ENCODE measurements at regions not wholly inside any gene's neighbourhood (a gene's known extent, or its start where the extent isn't known, plus 50 kb on each side); places are given as distances from the start of the nearest gene placed in this dataset.

DNA sequence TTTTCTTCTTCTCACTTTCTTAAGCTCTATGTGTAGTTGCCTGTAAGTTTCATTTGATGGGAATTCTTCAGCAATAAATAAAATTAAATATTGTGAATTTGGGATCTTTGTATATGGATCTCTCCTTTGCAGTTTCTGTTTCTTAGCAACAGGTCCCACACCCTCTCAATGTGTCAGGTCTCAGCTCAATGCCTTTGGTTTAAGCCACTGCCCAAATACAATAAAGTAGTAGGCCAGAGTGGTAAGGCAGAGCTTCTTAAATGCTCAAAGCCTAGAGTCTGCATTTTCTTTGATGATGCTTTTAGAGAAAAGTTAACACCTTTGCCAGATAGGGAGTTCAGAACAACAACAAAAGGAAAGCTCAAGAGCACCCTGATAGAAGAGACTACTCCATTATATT, 343.7 kb downstream of the NSUN3 start:
- TF ChIP-seq, protein P1, sequence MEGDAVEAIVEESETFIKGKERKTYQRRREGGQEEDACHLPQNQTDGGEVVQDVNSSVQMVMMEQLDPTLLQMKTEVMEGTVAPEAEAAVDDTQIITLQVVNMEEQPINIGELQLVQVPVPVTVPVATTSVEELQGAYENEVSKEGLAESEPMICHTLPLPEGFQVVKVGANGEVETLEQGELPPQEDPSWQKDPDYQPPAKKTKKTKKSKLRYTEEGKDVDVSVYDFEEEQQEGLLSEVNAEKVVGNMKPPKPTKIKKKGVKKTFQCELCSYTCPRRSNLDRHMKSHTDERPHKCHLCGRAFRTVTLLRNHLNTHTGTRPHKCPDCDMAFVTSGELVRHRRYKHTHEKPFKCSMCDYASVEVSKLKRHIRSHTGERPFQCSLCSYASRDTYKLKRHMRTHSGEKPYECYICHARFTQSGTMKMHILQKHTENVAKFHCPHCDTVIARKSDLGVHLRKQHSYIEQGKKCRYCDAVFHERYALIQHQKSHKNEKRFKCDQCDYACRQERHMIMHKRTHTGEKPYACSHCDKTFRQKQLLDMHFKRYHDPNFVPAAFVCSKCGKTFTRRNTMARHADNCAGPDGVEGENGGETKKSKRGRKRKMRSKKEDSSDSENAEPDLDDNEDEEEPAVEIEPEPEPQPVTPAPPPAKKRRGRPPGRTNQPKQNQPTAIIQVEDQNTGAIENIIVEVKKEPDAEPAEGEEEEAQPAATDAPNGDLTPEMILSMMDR (optimal IDR thresholded peaks at IDR 0.05 in 1 of 3, IDR thresholded peaks at IDR 0.05 in 1 of 3, conservative IDR thresholded peaks at IDR 0.05 in 1 of 3; ENCODE audit: extremely low read depth in 1 of 3, insufficient read depth in 2 of 3, low read length in 3 of 3), result no peak
- no peak for TF ChIP-seq EZH2 (IDR thresholded peaks at IDR 0.05; ENCODE audit: low read length)

All from keratinocyte (primary cell).